Muscle layer of duodenum (tissue), 2 donors: ENCODE measurements at regions not wholly inside any gene's neighbourhood (a gene's known extent, or its start where the extent isn't known, plus 50 kb on each side); places are given as distances from the start of the nearest gene placed in this dataset.
"Not testable (repeated sequence)": the region's sequence is repeated elsewhere in the genome, so short reads cannot be mapped to it uniquely, and the experiment has no call there.

ENCODE experiments used
- H3K27ac ChIP-seq: one replicate; pipeline ENCODE4 v1.7.0; 2013; ENCODE audit warnings: mild to moderate bottlenecking, low read length
- H3K27me3 ChIP-seq: one replicate; pipeline ENCODE4 v1.7.0; 2013; ENCODE audit warnings: low read depth, mild to moderate bottlenecking, control low read depth, low read length
- H3K36me3 ChIP-seq, 2 donors: one replicate each; pipeline ENCODE4 v1.7.0; 2013; ENCODE audit warnings: low read length in 2 of 2, control low read depth in 1 of 2, mild to moderate bottlenecking in 1 of 2; ENCODE audit not compliant: insufficient read depth in 2 of 2, control insufficient read depth in 1 of 2
- H3K4me1 ChIP-seq, 2 donors: one replicate each; pipeline ENCODE4 v1.7.0; 2013; ENCODE audit warnings: low read length in 2 of 2, mild to moderate bottlenecking in 2 of 2, control low read depth in 1 of 2, moderate library complexity in 1 of 2; ENCODE audit not compliant: insufficient read depth in 2 of 2, control insufficient read depth in 1 of 2
- H3K4me3 ChIP-seq, 2 donors: one replicate each; pipeline ENCODE4 v1.7.0; 2013; ENCODE audit warnings: low read length in 2 of 2, low read depth in 1 of 2, mild to moderate bottlenecking in 1 of 2
- H3K9me3 ChIP-seq, 2 donors: one replicate each; pipeline ENCODE4 v1.7.0; 2013; ENCODE audit warnings: low read length in 2 of 2, control low read depth in 1 of 2, mild to moderate bottlenecking in 1 of 2; ENCODE audit not compliant: control insufficient read depth in 1 of 2
- donor health status: healthy.

- not testable (repeated sequence) for H3K36me3 ChIP-seq, H3K9me3 ChIP-seq, H3K4me3 ChIP-seq, H3K27ac ChIP-seq, H3K27me3 ChIP-seq, H3K4me1 ChIP-seq
Measured at GRCh38 chr2:37759989-37760388, 88.5 kb upstream of the CDC42EP3 start.

GRCh38 chr2:37760471-37760870 is 89.0 kb upstream of the CDC42EP3 start:
- no peak overlapping the region for H3K27ac ChIP-seq
- H3K4me1 ChIP-seq = no peaks in the 10 kb centered on the region
- no peaks in the 10 kb centered on the region for H3K36me3 ChIP-seq

GRCh38 chr2:37762281-37762680 is 90.8 kb upstream of the CDC42EP3 start:
- H3K27ac ChIP-seq, H3K4me3 ChIP-seq, H3K27me3 ChIP-seq, H3K4me1 ChIP-seq, H3K9me3 ChIP-seq, H3K36me3 ChIP-seq: not testable (repeated sequence)

More at GRCh38 chr2:37760471-37760870, 89.0 kb upstream of the CDC42EP3 start:
- no peaks in the 10 kb centered on the region for H3K27me3 ChIP-seq
- no peaks in the 10 kb centered on the region for H3K9me3 ChIP-seq
- H3K4me3 ChIP-seq = no peak overlapping the region

- H3K4me1 ChIP-seq = peaks cover 0 to 9% of the 10 kb centered on the region in 2 donors
Measured at GRCh38 chr2:37764739-37765138, 93.3 kb upstream of the CDC42EP3 start.

GRCh38 chr2:37766106-37766505 is 94.7 kb upstream of the CDC42EP3 start:
- Histone ChIP-seq H3K4me3 (no peak overlapping the region), H3K27me3 (no peaks in the 10 kb centered on the region), H3K27ac (no peak overlapping the region), H3K9me3 (no peaks in the 10 kb centered on the region), H3K4me1 (peaks cover 0 to 9% of the 10 kb centered on the region in 2 donors), H3K36me3 (no peaks in the 10 kb centered on the region)

More at GRCh38 chr2:37764739-37765138, 93.3 kb upstream of the CDC42EP3 start:
- Histone ChIP-seq H3K27ac (no peak overlapping the region), H3K9me3 (no peaks in the 10 kb centered on the region), H3K27me3 (no peaks in the 10 kb centered on the region), H3K4me3 (no peak overlapping the region), H3K36me3 (no peaks in the 10 kb centered on the region)

GRCh38 chr2:37767046-37767445 is 95.6 kb upstream of the CDC42EP3 start:
- Histone ChIP-seq H3K27me3 (no peaks in the 10 kb centered on the region), H3K36me3 (no peaks in the 10 kb centered on the region), H3K4me3 (no peak overlapping the region), H3K4me1 (peaks cover 0 to 15% of the 10 kb centered on the region in 2 donors), H3K9me3 (no peaks in the 10 kb centered on the region), H3K27ac (no peak overlapping the region)

- Histone ChIP-seq H3K27ac (no peak overlapping the region), H3K4me3 (no peak overlapping the region), H3K9me3 (no peaks in the 10 kb centered on the region), H3K27me3 (no peaks in the 10 kb centered on the region), H3K36me3 (no peaks in the 10 kb centered on the region), H3K4me1 (peaks cover 0 to 15% of the 10 kb centered on the region in 2 donors)
Measured at GRCh38 chr2:37767959-37768925, 96.8 kb upstream of the CDC42EP3 start.

GRCh38 chr2:37769551-37769950 is 98.1 kb upstream of the CDC42EP3 start:
- Histone ChIP-seq H3K27ac (no peak overlapping the region), H3K36me3 (no peaks in the 10 kb centered on the region)

GRCh38 chr2:37770797-37771196 is 99.4 kb upstream of the CDC42EP3 start:
- Histone ChIP-seq H3K27me3 (no peaks in the 10 kb centered on the region), H3K27ac (no peak overlapping the region), H3K4me1 (peaks cover 2 to 15% of the 10 kb centered on the region in 2 donors), H3K9me3 (no peaks in the 10 kb centered on the region), H3K36me3 (no peaks in the 10 kb centered on the region), H3K4me3 (no peak overlapping the region)

More at GRCh38 chr2:37769551-37769950, 98.1 kb upstream of the CDC42EP3 start:
- peaks cover 0 to 15% of the 10 kb centered on the region in 2 donors for H3K4me1 ChIP-seq
- no peak overlapping the region for H3K4me3 ChIP-seq
- no peaks in the 10 kb centered on the region for H3K27me3 ChIP-seq
- H3K9me3 ChIP-seq = no peaks in the 10 kb centered on the region

GRCh38 chr2:37771600-37772088 is 100.2 kb upstream of the CDC42EP3 start:
- Histone ChIP-seq H3K9me3 (no peaks in the 10 kb centered on the region), H3K36me3 (no peaks in the 10 kb centered on the region), H3K4me3 (no peak overlapping the region), H3K27ac (no peak overlapping the region), H3K4me1 (peaks cover 8 to 15% of the 10 kb centered on the region in 2 donors), H3K27me3 (no peaks in the 10 kb centered on the region)

- Histone ChIP-seq H3K4me3 (no peak overlapping the region), H3K9me3 (no peaks in the 10 kb centered on the region), H3K36me3 (no peaks in the 10 kb centered on the region), H3K4me1 (peaks cover 8 to 19% of the 10 kb centered on the region in 2 donors), H3K27ac (no peak overlapping the region), H3K27me3 (no peaks in the 10 kb centered on the region)
Measured at GRCh38 chr2:37773371-37774130, 102.1 kb upstream of the CDC42EP3 start.
